ENCODE measurements at regions not wholly inside any gene's neighbourhood (a gene's known extent, or its start where the extent isn't known, plus 50 kb on each side); places are given as distances from the start of the nearest gene placed in this dataset.
"Not testable (repeated sequence)": the region's sequence is repeated elsewhere in the genome, so short reads cannot be mapped to it uniquely, and the experiment has no call there.

DNA sequence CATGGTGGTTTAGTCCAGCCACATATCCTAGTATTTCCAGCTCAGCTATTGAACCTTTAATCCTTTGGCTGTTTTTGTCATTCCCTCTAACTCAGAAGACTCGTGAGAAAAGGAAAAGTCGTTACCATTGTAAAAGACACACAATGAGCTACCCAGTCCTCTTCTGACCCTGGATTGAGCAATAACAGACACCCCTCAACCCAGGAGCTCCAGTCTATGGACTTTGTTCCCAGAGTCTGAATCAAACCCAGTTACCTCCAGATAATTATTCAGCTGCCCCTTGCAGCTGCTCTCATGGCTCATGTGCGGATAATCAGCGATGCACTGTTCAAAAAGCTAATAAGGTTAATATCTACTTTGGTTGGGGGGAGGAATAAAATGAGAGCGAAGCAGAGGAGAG lies 402.4 kb downstream of the BTG1 start:
- no peak overlapping the region for H3K27ac Mint-ChIP-seq
- CTCF ChIA-PET, result interaction anchor here (0.6 kb wide), 1 partner anchor 755 kb away, joined by 3 read pairs; no protein-coding TSS in a partner anchor
- intact Hi-C loops (cut with micrococcal nuclease), result no loop called here
- H3K27me3 Mint-ChIP-seq, result no peaks in the 10 kb centered on the region
- H3K4me3 Mint-ChIP-seq, result no peak overlapping the region
- POLR2A ChIA-PET, result interaction anchor here (0.7 kb wide), 1 partner anchor 438 kb away, joined by 3 read pairs; no protein-coding TSS in a partner anchor
- TF ChIP-seq, protein P1, sequence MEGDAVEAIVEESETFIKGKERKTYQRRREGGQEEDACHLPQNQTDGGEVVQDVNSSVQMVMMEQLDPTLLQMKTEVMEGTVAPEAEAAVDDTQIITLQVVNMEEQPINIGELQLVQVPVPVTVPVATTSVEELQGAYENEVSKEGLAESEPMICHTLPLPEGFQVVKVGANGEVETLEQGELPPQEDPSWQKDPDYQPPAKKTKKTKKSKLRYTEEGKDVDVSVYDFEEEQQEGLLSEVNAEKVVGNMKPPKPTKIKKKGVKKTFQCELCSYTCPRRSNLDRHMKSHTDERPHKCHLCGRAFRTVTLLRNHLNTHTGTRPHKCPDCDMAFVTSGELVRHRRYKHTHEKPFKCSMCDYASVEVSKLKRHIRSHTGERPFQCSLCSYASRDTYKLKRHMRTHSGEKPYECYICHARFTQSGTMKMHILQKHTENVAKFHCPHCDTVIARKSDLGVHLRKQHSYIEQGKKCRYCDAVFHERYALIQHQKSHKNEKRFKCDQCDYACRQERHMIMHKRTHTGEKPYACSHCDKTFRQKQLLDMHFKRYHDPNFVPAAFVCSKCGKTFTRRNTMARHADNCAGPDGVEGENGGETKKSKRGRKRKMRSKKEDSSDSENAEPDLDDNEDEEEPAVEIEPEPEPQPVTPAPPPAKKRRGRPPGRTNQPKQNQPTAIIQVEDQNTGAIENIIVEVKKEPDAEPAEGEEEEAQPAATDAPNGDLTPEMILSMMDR (IDR thresholded peaks at IDR 0.05), result no peak
- no peaks in the 10 kb centered on the region for H3K9me3 Mint-ChIP-seq
- H3K36me3 Mint-ChIP-seq (ENCODE audit: low read depth), result no peaks in the 10 kb centered on the region
- ATAC-seq (no peak), DNase-seq (no peak)
- H3K4me1 Mint-ChIP-seq (ENCODE audit: low read depth), result no peaks in the 10 kb centered on the region

- no peaks in the 10 kb centered on the region for H3K9me3 Mint-ChIP-seq
- no peaks in the 10 kb centered on the region for H3K36me3 Mint-ChIP-seq (ENCODE audit: low read depth)
- no peaks in the 10 kb centered on the region for H3K4me1 Mint-ChIP-seq (ENCODE audit: low read depth)
- intact Hi-C loops (cut with micrococcal nuclease), result no loop called here
- DNase-seq (no peak), ATAC-seq (no peak)
- CTCF ChIA-PET, result no interaction called here
- POLR2A ChIA-PET, result no interaction called here
- H3K4me3 Mint-ChIP-seq, result no peak overlapping the region
- no peaks in the 10 kb centered on the region for H3K27me3 Mint-ChIP-seq
- TF ChIP-seq, protein P1 (IDR thresholded peaks at IDR 0.05), result no peak
- H3K27ac Mint-ChIP-seq, result no peak overlapping the region
Observed at GRCh38 chr12:91741932-91742331, 403.7 kb downstream of the BTG1 start.

- ATAC-seq; POLR2A ChIA-PET; H3K9me3 Mint-ChIP-seq; H3K36me3 Mint-ChIP-seq (ENCODE audit: low read depth); intact Hi-C loops (cut with micrococcal nuclease); H3K4me3 Mint-ChIP-seq; DNase-seq; H3K27me3 Mint-ChIP-seq; H3K27ac Mint-ChIP-seq; H3K4me1 Mint-ChIP-seq (ENCODE audit: low read depth): not testable (repeated sequence)
- CTCF ChIA-PET, result interaction anchor here (1.2 to 1.6 kb wide), 2 partner anchors 54 to 351 kb away, joined by 3 to 4 read pairs; no protein-coding TSS in a partner anchor
Observed at GRCh38 chr12:91733846-91734245, 411.8 kb downstream of the BTG1 start.

DNA sequence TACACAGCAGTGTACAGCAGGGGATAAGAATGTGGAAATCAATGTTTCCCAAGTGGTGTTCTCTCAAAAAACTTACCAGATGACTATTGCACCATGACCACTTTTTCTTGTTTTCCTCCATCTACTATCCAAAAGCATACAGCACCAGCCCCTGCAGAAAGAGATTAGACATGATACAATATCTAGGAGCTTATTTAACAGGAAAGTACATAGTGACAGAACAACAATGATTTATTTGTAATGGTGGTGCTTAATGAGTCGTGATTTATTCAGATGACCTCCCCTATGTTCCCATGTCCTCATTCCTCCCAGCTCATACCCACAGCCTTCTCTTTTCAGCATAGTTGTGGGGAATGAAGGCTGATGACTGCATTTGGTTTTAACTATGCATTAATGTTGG lies 413.6 kb downstream of the BTG1 start:
- POLR2A ChIA-PET, result no interaction called here

GRCh38 chr12:91729543-91729942 lies 416.1 kb downstream of the BTG1 start:
- intact Hi-C loops (cut with micrococcal nuclease), result no loop called here
- TF ChIP-seq, protein P1 (IDR thresholded peaks at IDR 0.05), result no peak
- Mint-ChIP-seq H3K9me3 (peaks cover 10% of the 10 kb centered on the region), H3K4me3 (no peak overlapping the region), H3K27me3 (no peaks in the 10 kb centered on the region), H3K36me3 (ENCODE audit: low read depth) (no peaks in the 10 kb centered on the region), H3K27ac (no peak overlapping the region), H3K4me1 (ENCODE audit: low read depth) (no peaks in the 10 kb centered on the region)
- DNase-seq, result no peak
- ChIA-PET CTCF (no interaction called here), POLR2A (no interaction called here)
- no peak for ATAC-seq

More for the DNA sequence above, 413.6 kb downstream of the BTG1 start:
- Mint-ChIP-seq H3K36me3 (ENCODE audit: low read depth) (no peaks in the 10 kb centered on the region), H3K27ac (no peak overlapping the region), H3K9me3 (peaks cover 10% of the 10 kb centered on the region), H3K27me3 (no peaks in the 10 kb centered on the region), H3K4me1 (ENCODE audit: low read depth) (no peaks in the 10 kb centered on the region), H3K4me3 (no peak overlapping the region)
- TF ChIP-seq, protein P1 (IDR thresholded peaks at IDR 0.05), result no peak
- CTCF ChIA-PET, result no interaction called here
- intact Hi-C loops (cut with micrococcal nuclease), result no loop called here
- ATAC-seq (no peak), DNase-seq (no peak)

DNA sequence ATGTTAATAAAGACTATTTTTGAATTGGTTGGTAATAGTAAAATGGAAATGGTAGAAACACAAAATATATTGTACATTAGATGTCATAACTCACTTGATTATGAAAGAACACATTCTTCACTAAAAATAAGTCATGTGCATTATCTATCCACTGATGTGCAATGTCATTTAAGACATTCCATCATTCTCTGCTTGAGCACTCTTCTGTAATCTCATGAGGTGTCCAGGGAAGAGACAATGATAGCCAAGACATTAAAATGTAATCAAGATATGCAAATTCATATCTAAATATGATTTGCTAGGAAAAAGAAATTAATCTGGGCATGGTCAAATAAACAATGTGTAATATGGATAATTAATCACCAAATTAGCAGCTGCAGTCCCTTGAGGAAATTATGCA lies 422.5 kb downstream of the BTG1 start:
- Mint-ChIP-seq H3K36me3 (ENCODE audit: low read depth) (no peaks in the 10 kb centered on the region), H3K27ac (no peak overlapping the region), H3K4me1 (ENCODE audit: low read depth) (peaks cover 8% of the 10 kb centered on the region), H3K4me3 (no peak overlapping the region), H3K9me3 (peaks cover 2% of the 10 kb centered on the region), H3K27me3 (no peaks in the 10 kb centered on the region)
- DNase-seq (no peak), ATAC-seq (no peak)
- ChIA-PET CTCF (interaction anchor here (0.8 kb wide), 1 partner anchor 8 kb away, joined by 3 read pairs; no protein-coding TSS in a partner anchor), POLR2A (no interaction called here)
- TF ChIP-seq, protein P1 (IDR thresholded peaks at IDR 0.05), result no peak
- intact Hi-C loops (cut with micrococcal nuclease), result no loop called here

Data from activated CD8-positive, alpha-beta T cell treated with anti-CD3 and anti-CD28 coated beads for 36 hours (primary cell).